ENCODE measurements at regions not wholly inside any gene's neighbourhood (a gene's known extent, or its start where the extent isn't known, plus 50 kb on each side); places are given as distances from the start of the nearest gene placed in this dataset.

DNA sequence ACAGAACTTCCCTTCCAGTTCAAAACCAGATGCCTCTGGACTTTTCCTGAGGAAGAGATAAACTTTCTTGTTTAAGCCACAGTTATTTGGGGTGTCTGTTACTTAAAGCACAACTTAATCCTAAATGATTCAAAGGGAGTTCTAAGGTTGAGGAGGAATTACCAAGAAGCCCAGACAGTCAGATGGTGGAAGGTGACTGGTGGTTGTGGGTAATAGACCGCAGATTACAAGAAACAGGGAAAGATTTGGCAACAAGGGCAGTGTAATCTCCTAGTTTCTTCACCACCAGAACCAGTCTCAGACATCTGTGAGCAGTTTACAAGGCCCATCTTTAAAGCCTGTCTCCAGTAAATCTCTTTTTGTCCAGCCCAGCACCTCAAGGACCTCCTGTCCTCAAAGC lies 130.1 kb upstream of the CTTNBP2NL start:
- no peak for ATAC-seq
- Mint-ChIP-seq H3K36me3 (peaks cover 0 to 5% of the 10 kb centered on the region in 2 donors), H3K27ac (no peak overlapping the region), H3K9me3 (peaks cover 3 to 5% of the 10 kb centered on the region in 2 donors)
- DNase-seq (ENCODE audit: low spot score in 2 of 2) = no peak

DNA sequence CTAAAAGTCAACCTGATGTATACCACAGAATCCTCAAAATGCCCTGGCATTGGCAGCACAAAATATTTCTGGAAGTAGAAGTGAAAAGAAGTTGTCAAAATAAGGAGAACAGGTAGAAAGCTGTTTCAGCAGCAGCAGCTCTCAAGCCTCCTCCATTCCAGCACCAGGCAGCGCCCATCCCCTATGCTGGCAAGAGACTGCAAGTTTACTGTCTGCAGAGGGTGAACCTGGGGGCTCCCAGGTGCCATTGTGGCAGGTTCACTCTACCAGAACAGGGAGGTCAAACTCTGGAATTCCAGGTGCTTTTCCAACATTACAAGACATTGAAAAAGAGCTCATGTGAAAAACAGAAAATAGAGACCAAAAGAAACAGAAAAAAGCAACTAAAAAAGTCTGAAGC lies 128.8 kb upstream of the CTTNBP2NL start:
- peaks cover 0 to 5% of the 10 kb centered on the region in 2 donors for H3K36me3 Mint-ChIP-seq
- DNase-seq (ENCODE audit: low spot score in 2 of 2) = no peak
- H3K9me3 Mint-ChIP-seq = peaks cover 3 to 10% of the 10 kb centered on the region in 2 donors
- H3K27ac Mint-ChIP-seq = no peak overlapping the region
- ATAC-seq = no peak

DNA sequence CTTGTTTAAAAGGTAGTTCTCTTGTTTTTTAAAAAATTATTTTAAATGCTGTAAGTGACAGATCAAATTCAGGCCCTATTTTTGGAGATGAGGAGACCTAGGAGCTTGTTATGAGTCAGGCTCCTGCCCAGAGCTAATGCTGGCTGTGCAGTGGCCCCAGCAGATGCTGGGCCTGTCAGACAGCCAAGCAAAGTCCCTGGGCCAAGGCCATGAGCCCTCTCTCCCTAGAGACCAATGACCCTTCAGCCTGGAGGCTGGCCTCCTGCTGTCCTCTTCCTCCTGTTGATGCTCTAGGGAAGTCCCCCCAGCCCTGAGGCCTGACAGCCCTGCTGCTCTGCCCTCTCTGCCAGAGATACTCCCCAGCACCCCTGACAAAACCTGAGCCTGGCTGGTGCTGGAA lies 128.1 kb upstream of the CTTNBP2NL start:
- DNase-seq (ENCODE audit: low spot score in 2 of 2) (no peak), ATAC-seq (no peak)
- H3K9me3 Mint-ChIP-seq = peaks cover 3 to 10% of the 10 kb centered on the region in 2 donors
- peaks cover 0 to 5% of the 10 kb centered on the region in 2 donors for H3K36me3 Mint-ChIP-seq
- H3K27ac Mint-ChIP-seq = no peak overlapping the region

DNA sequence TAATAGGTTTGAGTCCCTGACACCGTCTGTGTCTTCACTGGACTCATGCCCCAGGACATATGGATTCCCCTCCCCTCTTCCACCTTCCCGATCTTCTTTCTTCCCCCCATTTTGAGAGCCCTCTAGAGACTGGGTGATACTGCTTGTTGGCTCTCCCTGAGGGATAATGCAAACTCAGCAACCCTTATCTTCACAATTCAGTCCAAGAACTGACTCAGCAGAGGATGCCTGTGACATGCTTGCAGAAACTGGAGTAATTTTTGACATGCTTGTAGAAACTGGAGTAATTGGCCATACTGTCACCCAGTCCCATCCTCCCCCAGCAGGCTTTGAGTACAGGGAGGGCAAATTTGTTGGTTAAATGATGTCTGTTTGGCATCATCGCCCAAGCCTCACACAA lies 127.6 kb upstream of the CTTNBP2NL start:
- DNase-seq (ENCODE audit: low spot score in 2 of 2) (no peak), ATAC-seq (no peak)
- no peak overlapping the region for H3K27ac Mint-ChIP-seq
- H3K9me3 Mint-ChIP-seq = peaks cover 3 to 10% of the 10 kb centered on the region in 2 donors
- H3K36me3 Mint-ChIP-seq = peaks cover 0 to 5% of the 10 kb centered on the region in 2 donors

DNA sequence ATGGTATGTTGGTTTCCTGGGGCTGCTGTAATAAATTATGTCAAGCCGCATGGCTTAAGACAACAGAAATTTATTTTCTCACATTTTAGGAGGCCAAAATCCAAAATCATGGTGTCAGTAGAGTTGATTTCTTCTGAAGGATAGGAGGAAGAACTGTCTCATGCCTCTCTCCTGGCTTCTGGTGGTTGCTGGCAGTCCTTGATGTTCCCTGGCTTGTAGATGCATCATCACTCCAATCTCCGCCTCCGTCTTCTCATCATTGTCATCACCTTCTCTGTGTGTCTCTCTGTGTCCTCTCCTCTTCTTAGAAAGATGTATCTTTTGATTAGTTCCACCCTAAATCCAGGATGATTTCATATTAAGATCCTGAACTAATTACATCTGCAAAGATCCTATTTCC lies 124.7 kb upstream of the CTTNBP2NL start:
- Mint-ChIP-seq H3K27ac (no peak overlapping the region), H3K9me3 (peaks cover 10 to 16% of the 10 kb centered on the region in 2 donors), H3K36me3 (peaks cover 8 to 14% of the 10 kb centered on the region in 2 donors)
- ATAC-seq (no peak), DNase-seq (ENCODE audit: low spot score in 2 of 2) (no peak)

DNA sequence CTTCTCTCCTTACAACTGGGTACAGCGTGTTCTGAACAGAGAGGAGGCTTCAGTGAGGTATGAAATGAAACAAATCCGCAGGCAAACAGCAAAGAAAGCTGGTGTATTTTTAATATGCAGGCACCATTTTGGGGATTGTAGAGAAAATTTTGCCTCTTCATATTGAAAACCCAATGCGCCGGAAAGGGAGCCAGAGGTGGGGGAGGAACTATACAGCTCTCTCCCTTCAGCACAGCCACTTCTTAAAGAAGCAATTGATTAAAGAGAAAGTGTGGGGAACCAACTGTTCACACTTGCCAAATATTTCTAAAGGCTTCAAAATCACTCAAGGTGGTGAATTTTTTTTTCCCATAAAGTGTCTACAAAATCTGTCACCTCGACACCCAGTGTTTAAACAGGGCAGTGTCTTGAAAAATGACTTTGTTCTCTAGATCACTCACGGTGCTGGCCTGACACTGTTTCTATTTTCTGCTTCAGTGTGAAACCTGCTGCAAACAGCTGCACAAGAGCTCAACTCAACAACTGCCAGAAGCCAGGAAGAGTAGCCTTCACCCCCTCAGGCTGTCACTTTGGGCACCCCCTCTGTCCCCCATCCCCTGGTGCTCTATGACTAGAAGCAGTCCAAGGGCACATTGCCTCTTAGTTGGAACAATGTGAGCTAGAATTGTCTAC lies 123.8 kb upstream of the CTTNBP2NL start:
- Mint-ChIP-seq H3K9me3 (peaks cover 10 to 16% of the 10 kb centered on the region in 2 donors), H3K36me3 (peaks cover 8 to 14% of the 10 kb centered on the region in 2 donors), H3K27ac (no peak overlapping the region)
- ATAC-seq = no peak
- no peak for DNase-seq (ENCODE audit: low spot score in 2 of 2)

DNA sequence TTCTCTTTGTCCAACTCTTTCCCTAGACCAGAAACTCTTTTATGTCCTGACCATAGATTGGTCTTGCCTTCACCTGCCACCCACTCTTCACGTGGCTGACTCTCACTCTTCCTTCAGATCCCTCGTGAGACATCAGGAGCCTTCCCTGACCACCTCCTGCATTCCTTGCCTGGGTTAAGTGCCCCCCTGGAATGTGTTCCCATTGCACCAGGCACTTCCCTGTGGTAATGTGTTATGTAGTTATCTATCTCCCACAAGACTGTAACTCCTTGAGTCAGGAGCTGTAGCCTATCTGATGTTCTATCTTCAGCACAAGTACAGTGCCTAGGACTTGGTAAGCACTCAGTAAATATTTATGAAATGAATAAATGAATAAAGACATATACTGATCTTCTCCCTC lies 111.2 kb upstream of the CTTNBP2NL start:
- Mint-ChIP-seq H3K9me3 (no peaks in the 10 kb centered on the region), H3K27ac (no peak overlapping the region), H3K36me3 (no peaks in the 10 kb centered on the region)
- ATAC-seq = no peak
- no peak for DNase-seq (ENCODE audit: low spot score in 2 of 2)

DNA sequence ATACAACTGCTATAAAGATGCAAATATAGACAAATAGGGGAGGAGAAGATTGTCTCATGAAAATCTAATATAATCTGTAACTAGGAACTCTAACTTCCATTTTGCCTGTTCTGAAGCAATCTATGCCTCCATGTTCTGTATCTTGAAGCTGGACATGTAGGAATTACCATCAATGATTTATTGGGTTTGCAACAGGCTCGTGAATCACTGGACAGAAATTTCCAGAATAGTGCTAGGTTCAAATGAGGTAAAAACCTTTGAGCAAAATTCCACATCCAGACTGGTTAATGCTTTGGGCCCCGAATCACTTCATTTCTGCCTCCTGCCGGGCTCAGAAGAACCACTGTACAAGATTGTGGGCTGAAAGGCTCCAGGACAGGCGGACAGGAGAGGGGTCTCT lies 110.7 kb upstream of the CTTNBP2NL start:
- Mint-ChIP-seq H3K36me3 (no peaks in the 10 kb centered on the region), H3K27ac (no peak overlapping the region), H3K9me3 (no peaks in the 10 kb centered on the region)
- DNase-seq (ENCODE audit: low spot score in 2 of 2) (no peak), ATAC-seq (no peak)

DNA sequence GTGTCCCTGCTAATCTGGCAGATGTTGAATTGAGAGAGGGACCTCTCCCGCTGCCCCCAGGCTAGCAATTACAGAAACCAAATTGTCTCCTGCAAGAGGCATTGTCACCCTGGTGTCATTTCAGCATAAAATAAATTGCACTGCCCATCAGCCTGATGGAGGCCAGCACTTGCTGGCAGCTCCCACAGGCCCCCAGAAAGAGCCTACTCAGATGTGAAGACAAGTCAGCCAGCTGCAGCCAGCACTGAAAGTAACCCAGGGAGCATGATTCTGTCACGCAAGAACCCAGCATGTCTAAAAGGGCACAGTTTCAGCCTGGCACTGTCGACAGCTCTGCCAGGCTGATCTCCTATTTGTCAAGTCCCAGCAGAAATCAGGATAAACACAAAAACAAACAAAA lies 110.3 kb upstream of the CTTNBP2NL start:
- H3K27ac Mint-ChIP-seq = no peak overlapping the region
- ATAC-seq (no peak), DNase-seq (ENCODE audit: low spot score in 2 of 2) (no peak)
- H3K9me3 Mint-ChIP-seq = no peaks in the 10 kb centered on the region
- no peaks in the 10 kb centered on the region for H3K36me3 Mint-ChIP-seq

DNA sequence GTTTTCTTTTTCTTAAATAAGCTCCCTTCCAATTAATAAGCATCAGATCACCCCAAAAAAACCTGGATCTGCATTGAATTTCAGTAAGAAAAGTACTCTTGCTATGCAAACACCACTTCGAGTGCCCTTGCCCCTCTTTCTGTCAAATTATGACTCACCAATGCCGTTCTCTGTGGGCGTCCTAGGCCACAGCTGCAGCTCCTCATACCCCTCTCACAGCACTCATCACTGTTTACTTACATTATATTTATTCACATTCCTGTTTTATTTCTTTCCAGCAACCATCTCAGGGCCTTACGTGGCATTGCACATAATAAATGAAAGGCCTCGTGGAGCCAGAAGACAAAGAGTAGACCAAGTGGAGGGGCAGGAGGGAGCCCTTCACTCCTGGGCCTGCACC lies 99.1 kb upstream of the CTTNBP2NL start:
- Mint-ChIP-seq H3K36me3 (peaks cover 0 to 11% of the 10 kb centered on the region in 2 donors), H3K27ac (no peak overlapping the region), H3K9me3 (peaks cover 8% of the 10 kb centered on the region in 2 donors)
- DNase-seq (ENCODE audit: low spot score in 2 of 2) = no peak
- no peak for ATAC-seq

DNA sequence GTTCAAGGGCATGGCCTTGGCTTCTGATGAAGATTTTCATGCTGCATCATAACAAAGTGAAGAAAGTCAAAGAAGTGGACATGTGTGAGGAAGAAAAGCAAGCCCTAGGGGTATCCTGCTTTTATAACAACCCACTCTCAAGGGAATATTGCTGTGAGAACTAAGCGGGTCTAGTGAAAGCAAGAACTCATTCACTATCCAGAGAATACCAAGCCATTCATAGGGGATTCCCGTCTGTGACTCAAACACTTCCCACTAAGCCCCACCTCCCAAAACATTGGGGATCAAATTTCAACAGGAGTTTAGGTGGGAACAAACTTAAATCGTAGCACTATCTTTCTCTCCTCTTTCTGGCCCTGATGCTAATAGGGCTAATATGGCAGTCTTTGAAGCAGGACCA lies 98.5 kb upstream of the CTTNBP2NL start:
- H3K27ac Mint-ChIP-seq = no peak overlapping the region
- peaks cover 0 to 11% of the 10 kb centered on the region in 2 donors for H3K36me3 Mint-ChIP-seq
- DNase-seq (ENCODE audit: low spot score in 2 of 2) = no peak
- no peak for ATAC-seq
- peaks cover 8% of the 10 kb centered on the region in 2 donors for H3K9me3 Mint-ChIP-seq

DNA sequence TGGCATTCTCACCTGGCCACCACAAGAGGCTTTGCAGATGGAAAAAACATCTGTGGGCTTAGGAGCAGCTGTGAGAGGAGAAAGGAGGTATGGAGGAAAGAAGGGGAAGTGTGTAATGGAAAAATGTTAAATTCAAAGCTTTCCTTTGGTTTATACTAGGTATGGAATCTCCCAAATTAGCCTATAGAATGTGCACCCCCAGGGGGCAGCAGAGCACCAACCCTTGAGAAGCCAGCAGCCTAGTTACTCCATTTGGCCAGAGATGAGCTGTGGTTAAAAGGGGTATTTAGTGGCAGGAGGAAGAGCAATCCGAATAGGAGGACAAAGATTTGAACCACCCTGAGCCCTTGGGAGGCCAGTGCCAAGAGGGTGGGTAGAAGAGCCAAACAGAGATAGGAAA lies 97.5 kb upstream of the CTTNBP2NL start:
- Mint-ChIP-seq H3K9me3 (peaks cover 8% of the 10 kb centered on the region in 2 donors), H3K36me3 (peaks cover 0 to 11% of the 10 kb centered on the region in 2 donors), H3K27ac (no peak overlapping the region)
- ATAC-seq (no peak), DNase-seq (ENCODE audit: low spot score in 2 of 2) (peak in 1 of 2 donors; percentile 36)

DNA sequence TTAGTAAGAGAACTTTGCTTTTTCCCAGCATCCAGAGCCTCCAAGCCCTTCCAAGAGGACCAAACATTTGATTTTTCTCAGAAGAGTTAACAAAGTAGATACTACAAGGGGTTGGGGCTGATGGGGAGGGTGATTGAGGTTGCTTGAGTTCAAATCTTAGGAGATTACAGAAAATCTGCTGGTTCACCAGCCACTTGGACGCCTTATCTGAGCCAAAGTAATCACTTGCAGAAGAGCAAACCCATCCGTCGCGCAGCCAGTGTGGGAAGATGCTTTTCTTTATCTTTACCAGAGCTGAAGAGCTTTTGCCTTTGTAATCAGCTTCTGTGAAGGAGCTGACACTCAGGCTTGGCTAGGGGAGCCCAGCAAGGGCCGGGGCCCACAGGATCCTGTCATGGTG lies 91.9 kb upstream of the CTTNBP2NL start:
- Mint-ChIP-seq H3K36me3 (no peaks in the 10 kb centered on the region), H3K9me3 (no peaks in the 10 kb centered on the region), H3K27ac (no peak overlapping the region)
- DNase-seq (ENCODE audit: low spot score in 2 of 2) (no peak), ATAC-seq (no peak)

DNA sequence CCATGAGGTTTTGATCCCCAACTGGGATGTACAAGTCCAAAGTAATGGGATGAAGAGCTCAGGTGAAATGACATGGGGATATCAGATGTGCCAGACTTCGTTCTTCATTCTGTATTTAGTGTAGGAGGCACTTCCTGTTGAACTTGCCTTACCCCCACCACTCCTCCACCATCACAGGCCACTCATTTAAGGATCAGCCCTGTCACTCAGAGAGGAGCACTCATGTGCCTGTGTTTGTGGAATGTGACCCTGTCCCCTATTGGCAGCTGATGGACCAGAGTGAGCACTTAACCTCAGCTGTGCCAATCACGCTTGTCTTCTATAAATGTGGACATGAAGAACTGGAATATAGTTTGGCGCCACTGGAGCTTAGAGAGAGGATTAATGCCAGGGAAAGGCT lies 91.4 kb upstream of the CTTNBP2NL start:
- DNase-seq (ENCODE audit: low spot score in 2 of 2) (no peak), ATAC-seq (no peak)
- Mint-ChIP-seq H3K36me3 (no peaks in the 10 kb centered on the region), H3K9me3 (no peaks in the 10 kb centered on the region), H3K27ac (no peak overlapping the region)

DNA sequence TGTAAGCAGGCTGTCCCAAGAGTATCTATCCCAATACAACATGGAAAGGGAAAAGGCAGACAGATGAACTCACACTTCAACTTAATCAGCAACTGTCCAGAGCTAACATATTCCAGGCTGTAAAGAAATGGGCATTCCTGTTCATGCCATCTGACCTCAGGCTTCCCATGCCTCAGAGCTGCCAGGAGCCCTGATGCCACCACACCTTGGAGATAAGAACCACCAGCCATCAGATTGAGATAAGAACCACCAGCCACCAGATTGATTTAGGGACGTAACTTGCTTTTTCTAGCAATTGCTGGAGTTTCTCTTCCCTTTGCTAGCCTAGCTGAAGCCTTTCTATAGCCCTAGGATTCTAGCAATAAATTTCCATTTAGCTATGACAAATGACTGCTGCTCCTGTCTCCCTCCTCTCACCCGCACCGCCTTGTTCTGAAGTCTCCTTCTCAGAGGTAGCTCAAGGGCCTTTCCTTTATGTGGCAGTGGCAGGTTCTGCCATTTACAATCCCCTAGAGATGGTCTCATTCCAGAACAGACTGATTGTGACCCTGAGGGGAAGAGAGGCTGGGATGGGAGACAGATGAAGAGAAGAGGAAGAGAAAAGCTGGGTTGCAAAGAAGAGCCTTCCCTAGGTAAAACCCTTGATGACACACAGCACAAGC lies 88.0 kb upstream of the CTTNBP2NL start:
- ATAC-seq (no peak), DNase-seq (ENCODE audit: low spot score in 2 of 2) (no peak)
- H3K27ac Mint-ChIP-seq = no peak overlapping the region
- H3K9me3 Mint-ChIP-seq = no peaks in the 10 kb centered on the region
- H3K36me3 Mint-ChIP-seq = no peaks in the 10 kb centered on the region

DNA sequence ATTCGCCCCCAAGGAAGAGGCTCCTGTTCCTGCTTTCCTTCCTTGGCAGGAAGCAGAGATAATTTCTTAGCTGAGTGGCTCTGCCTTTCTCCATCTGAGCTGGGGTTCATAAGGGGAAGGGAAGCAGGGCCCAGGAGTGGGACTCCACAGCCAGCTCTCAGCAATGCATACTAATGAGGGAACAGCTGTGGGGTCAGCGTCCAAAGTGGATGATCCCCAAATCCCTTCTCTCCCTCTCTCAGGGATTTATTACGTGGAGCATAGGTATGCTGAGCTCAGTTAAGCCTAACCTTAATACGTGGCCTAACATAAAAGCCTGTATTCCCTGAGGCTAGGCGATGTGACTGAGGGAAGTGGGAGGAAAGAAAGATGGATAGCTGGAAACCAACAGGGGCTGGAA lies 87.3 kb upstream of the CTTNBP2NL start:
- Mint-ChIP-seq H3K9me3 (no peaks in the 10 kb centered on the region), H3K36me3 (no peaks in the 10 kb centered on the region), H3K27ac (no peak overlapping the region)
- no peak for ATAC-seq
- no peak for DNase-seq (ENCODE audit: low spot score in 2 of 2)

DNA sequence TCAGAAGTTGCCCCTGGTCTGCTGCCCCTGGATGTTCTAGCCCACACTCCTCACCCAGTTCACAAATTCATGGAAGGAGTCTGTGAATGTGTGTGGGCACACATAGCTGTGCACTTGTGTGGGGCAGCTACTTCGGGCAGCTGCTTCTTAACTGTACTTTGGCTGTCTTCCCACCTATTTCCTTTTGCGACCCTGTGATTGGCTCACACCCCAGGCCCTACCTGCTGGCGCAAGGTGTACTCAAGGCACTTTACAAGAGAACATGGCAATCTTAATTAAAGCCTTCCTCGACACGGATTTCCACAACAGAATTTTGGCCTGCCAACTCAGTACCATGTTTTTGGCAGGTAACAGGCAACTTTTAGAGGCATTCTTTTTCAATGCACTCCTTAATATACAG lies 86.5 kb upstream of the CTTNBP2NL start:
- DNase-seq (ENCODE audit: low spot score in 2 of 2) (no peak), ATAC-seq (no peak)
- H3K9me3 Mint-ChIP-seq = no peaks in the 10 kb centered on the region
- H3K27ac Mint-ChIP-seq = no peak overlapping the region
- no peaks in the 10 kb centered on the region for H3K36me3 Mint-ChIP-seq

DNA sequence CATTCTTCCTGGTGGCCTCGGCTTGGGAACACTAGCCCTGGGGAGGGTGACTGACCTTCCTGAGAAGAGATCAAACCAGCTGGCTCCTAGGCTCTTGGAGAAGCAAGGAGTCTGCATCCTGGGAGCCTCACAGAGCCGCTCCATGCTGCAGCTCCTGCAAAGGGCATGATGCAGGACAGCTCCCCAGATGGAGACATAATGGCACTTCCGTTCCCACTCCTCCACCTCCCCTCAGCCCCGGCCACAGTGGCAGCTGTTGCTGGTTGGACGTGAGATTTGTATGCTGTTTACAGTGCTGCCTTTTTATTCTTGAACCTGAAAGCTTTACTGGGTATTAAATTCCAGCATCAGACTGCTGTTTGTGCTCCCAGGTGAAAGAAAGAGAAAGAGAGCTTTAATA lies 83.7 kb upstream of the CTTNBP2NL start:
- no peaks in the 10 kb centered on the region for H3K9me3 Mint-ChIP-seq
- DNase-seq (ENCODE audit: low spot score in 2 of 2) = no peak
- ATAC-seq = no peak
- no peak overlapping the region for H3K27ac Mint-ChIP-seq
- H3K36me3 Mint-ChIP-seq = no peaks in the 10 kb centered on the region
